Neural progenitor cell (in vitro differentiated cells): ENCODE measurements at regions not wholly inside any gene's neighbourhood (a gene's known extent, or its start where the extent isn't known, plus 50 kb on each side); places are given as distances from the start of the nearest gene placed in this dataset.

ENCODE experiments used
- DNase-seq: peaks from one replicate; pipeline ENCODE4 v3.0.0-alpha.2; 2016; ENCODE audit warnings: low spot score
- H2AFZ ChIP-seq: fragments of 200-600 bp; sonication (generic); replicated peaks from 2 replicates; pipeline ENCODE4 v1.6.1; 2016; ENCODE audit warnings: antibody characterized with exemption
- H3F3A ChIP-seq: fragments of 200-600 bp; sonication (generic); 2 replicates; pipeline ENCODE4 v1.6.1; 2016; ENCODE audit warnings: antibody characterized with exemption, low read depth
- H3K27ac ChIP-seq: fragments of 200-600 bp; sonication (generic); 2 replicates; pipeline ENCODE4 v1.5.1; 2016; ENCODE audit warnings: mild to moderate bottlenecking
- H3K27me3 ChIP-seq: fragments of 200-600 bp; sonication (generic); 2 replicates; pipeline ENCODE4 v1.6.1; 2016; ENCODE audit warnings: mild to moderate bottlenecking, moderate library complexity
- H3K36me3 ChIP-seq: fragments of 200-600 bp; sonication (generic); 2 replicates; pipeline ENCODE4 v1.5.1; 2016
- H3K4me1 ChIP-seq: fragments of 200-600 bp; sonication (generic); 2 replicates; pipeline ENCODE4 v1.6.1; 2016; ENCODE audit warnings: mixed run types
- H3K4me2 ChIP-seq: fragments of 200-600 bp; sonication (generic); 2 replicates; pipeline ENCODE4 v1.6.1; 2016
- H3K4me3 ChIP-seq: fragments of 200-600 bp; sonication (generic); 2 replicates; pipeline ENCODE4 v1.5.1; 2016
- H3K79me2 ChIP-seq: fragments of 200-600 bp; sonication (generic); 2 replicates; pipeline ENCODE4 v1.6.1; 2016; ENCODE audit warnings: low read depth
- H3K9ac ChIP-seq: fragments of 200-600 bp; sonication (generic); 2 replicates; pipeline ENCODE4 v1.6.1; 2016
- H3K9me3 ChIP-seq: fragments of 200-600 bp; sonication (generic); 2 replicates; pipeline ENCODE4 v1.5.1; 2016; ENCODE audit warnings: low read depth
- H4K20me1 ChIP-seq: fragments of 200-600 bp; sonication (generic); 2 replicates; pipeline ENCODE4 v1.6.1; 2016; ENCODE audit warnings: low read depth
- H3K27ac Mint-ChIP-seq: 3 replicates; pipeline ENCODE4 v1.8.0; 2021; ENCODE audit warnings: mixed read lengths
- H3K27me3 Mint-ChIP-seq: 2 replicates; pipeline ENCODE4 v1.8.0; 2022; ENCODE audit warnings: low read depth, mild to moderate bottlenecking, inconsistent platforms, moderate library complexity, mixed read lengths; ENCODE audit not compliant: insufficient read depth
- H3K36me3 Mint-ChIP-seq: 3 replicates; pipeline ENCODE4 v1.8.0; 2021; ENCODE audit warnings: mixed read lengths
- H3K4me1 Mint-ChIP-seq: 3 replicates; pipeline ENCODE4 v1.8.0; 2021; ENCODE audit warnings: mixed read lengths
- H3K4me3 Mint-ChIP-seq: 3 replicates; pipeline ENCODE4 v1.8.0; 2021; ENCODE audit warnings: mild to moderate bottlenecking, moderate library complexity, mixed read lengths
- H3K9me3 Mint-ChIP-seq: 3 replicates; pipeline ENCODE4 v1.8.0; 2020; ENCODE audit warnings: mixed read lengths
- EZH2 ChIP-seq: fragments of 200-600 bp; sonication (generic); IDR thresholded peaks from 2 replicates; pipeline ENCODE4 v1.6.1; 2017; ENCODE audit warnings: antibody characterized with exemption, mild to moderate bottlenecking, moderate library complexity
- EZH2phosphoT487 ChIP-seq: fragments of 200-600 bp; sonication (generic); IDR thresholded peaks from 2 replicates; pipeline ENCODE4 v1.6.1; 2017; ENCODE audit warnings: antibody characterized with exemption
- TF ChIP-seq, protein P1 (sequence below): fragments of 200-600 bp; sonication (generic); IDR thresholded peaks from 2 replicates; pipeline ENCODE4 v1.5.1; 2017; ENCODE audit warnings: antibody characterized with exemption, mild to moderate bottlenecking

DNA sequence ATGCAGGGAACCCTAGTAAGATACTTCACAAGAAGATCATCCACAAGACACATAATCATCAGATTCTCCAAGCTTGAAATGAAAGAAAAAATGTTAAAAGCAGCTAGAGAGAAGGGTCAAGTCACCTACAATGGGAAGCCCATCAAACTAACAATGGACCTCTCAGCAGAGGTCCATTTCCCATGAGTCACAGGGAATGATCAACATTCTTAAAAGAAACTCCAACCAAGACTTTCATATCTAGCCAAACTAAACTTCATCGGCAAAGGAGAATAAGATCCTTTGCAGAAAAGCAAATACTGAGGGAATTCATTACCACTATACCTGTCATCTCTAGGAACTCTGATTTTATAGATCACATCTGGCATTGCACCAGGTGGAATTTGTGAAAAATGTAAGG is 52.9 kb upstream of the SPATA31E1 start:
- H3K36me3 Mint-ChIP-seq = no peaks in the 10 kb centered on the region
- Histone ChIP-seq H4K20me1 (no peaks in the 10 kb centered on the region), H3K4me3 (no peak overlapping the region), H3K4me2 (no peak overlapping the region), H3K79me2 (no peaks in the 10 kb centered on the region), H3K4me1 (no peaks in the 10 kb centered on the region), H3K27ac (no peak overlapping the region), H3K27me3 (no peaks in the 10 kb centered on the region), H3K36me3 (no peaks in the 10 kb centered on the region), H3K9ac (no peak overlapping the region), H3K9me3 (no peaks in the 10 kb centered on the region), H3F3A (no peaks in the 10 kb centered on the region), H2AFZ (no peak overlapping the region)
- DNase-seq = no peak
- peaks cover 12% of the 10 kb centered on the region for H3K4me1 Mint-ChIP-seq
- H3K27ac Mint-ChIP-seq = no peak overlapping the region
- TF ChIP-seq EZH2 (no peak), EZH2phosphoT487 (no peak)
- TF ChIP-seq, protein P1, sequence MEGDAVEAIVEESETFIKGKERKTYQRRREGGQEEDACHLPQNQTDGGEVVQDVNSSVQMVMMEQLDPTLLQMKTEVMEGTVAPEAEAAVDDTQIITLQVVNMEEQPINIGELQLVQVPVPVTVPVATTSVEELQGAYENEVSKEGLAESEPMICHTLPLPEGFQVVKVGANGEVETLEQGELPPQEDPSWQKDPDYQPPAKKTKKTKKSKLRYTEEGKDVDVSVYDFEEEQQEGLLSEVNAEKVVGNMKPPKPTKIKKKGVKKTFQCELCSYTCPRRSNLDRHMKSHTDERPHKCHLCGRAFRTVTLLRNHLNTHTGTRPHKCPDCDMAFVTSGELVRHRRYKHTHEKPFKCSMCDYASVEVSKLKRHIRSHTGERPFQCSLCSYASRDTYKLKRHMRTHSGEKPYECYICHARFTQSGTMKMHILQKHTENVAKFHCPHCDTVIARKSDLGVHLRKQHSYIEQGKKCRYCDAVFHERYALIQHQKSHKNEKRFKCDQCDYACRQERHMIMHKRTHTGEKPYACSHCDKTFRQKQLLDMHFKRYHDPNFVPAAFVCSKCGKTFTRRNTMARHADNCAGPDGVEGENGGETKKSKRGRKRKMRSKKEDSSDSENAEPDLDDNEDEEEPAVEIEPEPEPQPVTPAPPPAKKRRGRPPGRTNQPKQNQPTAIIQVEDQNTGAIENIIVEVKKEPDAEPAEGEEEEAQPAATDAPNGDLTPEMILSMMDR = no peak
- H3K4me3 Mint-ChIP-seq = no peak overlapping the region
- H3K9me3 Mint-ChIP-seq = no peaks in the 10 kb centered on the region
- H3K27me3 Mint-ChIP-seq = peaks cover 3% of the 10 kb centered on the region

DNA sequence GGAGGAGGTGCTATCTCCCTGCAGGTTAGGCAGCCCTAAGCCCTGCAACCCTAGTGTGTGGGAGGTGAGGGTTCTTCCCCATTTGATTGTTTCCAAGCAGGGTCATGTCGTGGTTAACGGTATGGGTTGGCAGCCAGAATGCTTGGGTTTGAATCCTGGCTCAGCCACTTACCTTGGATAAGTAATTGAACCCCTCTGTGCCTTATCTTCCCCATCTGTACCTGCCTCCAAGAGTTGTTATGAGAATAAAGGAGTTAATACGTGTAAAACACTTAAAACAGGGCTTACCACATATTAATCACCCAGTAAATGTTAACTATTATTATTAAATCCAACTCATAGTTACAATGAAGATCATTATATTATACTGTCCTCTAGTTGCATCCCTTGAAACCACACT is 52.2 kb upstream of the SPATA31E1 start:
- H3K4me2 ChIP-seq = no peak overlapping the region
- H4K20me1 ChIP-seq = no peaks in the 10 kb centered on the region
- H3K79me2 ChIP-seq = no peaks in the 10 kb centered on the region
- no peak overlapping the region for H2AFZ ChIP-seq
- no peak overlapping the region for H3K9ac ChIP-seq
- no peak overlapping the region for H3K4me3 ChIP-seq
- no peaks in the 10 kb centered on the region for H3K9me3 ChIP-seq
- H3K27me3 Mint-ChIP-seq = peaks cover 3% of the 10 kb centered on the region
- H3K27me3 ChIP-seq = no peaks in the 10 kb centered on the region
- no peaks in the 10 kb centered on the region for H3K4me1 ChIP-seq
- H3K36me3 Mint-ChIP-seq = no peaks in the 10 kb centered on the region
- H3K27ac Mint-ChIP-seq = no peak overlapping the region
- H3K27ac ChIP-seq = no peak overlapping the region
- no peak for TF ChIP-seq EZH2
- TF ChIP-seq, protein P1 = no peak
- TF ChIP-seq EZH2phosphoT487 = no peak
- H3K4me3 Mint-ChIP-seq = no peak overlapping the region
- no peaks in the 10 kb centered on the region for H3K36me3 ChIP-seq
- DNase-seq = no peak
- H3K9me3 Mint-ChIP-seq = no peaks in the 10 kb centered on the region
- H3K4me1 Mint-ChIP-seq = peaks cover 14% of the 10 kb centered on the region
- H3F3A ChIP-seq = no peaks in the 10 kb centered on the region

DNA sequence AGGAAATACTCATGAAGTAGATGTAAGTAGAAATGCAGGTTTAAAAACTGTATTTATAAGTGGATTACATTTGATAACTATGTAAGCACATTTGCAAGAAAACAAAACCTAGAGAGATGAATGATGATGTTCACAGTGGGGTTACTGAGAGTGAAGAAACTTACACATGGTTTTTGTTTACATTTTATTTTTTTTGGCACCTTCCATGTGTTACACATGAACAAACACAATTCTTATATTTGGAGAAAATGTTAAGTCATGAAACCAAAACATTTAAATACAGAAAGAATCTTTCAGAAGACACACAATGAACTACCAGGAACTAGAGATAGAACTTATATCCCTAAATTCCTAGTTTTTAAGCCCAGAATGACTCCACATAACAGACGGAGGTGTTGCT is 51.5 kb upstream of the SPATA31E1 start:
- H3K27ac ChIP-seq = no peak overlapping the region
- DNase-seq = no peak
- H3K4me1 Mint-ChIP-seq = peaks cover 16% of the 10 kb centered on the region
- H3K27ac Mint-ChIP-seq = no peak overlapping the region
- H3K9ac ChIP-seq = no peak overlapping the region
- no peaks in the 10 kb centered on the region for H3K36me3 Mint-ChIP-seq
- TF ChIP-seq, protein P1 = no peak
- no peak for TF ChIP-seq EZH2phosphoT487
- no peak for TF ChIP-seq EZH2
- H3K36me3 ChIP-seq = no peaks in the 10 kb centered on the region
- no peaks in the 10 kb centered on the region for H3K27me3 ChIP-seq
- no peak overlapping the region for H3K4me2 ChIP-seq
- no peak overlapping the region for H3K4me3 Mint-ChIP-seq
- peaks cover 3% of the 10 kb centered on the region for H3K27me3 Mint-ChIP-seq
- no peak overlapping the region for H2AFZ ChIP-seq
- H3K9me3 ChIP-seq = no peaks in the 10 kb centered on the region
- H3K4me1 ChIP-seq = no peaks in the 10 kb centered on the region
- no peaks in the 10 kb centered on the region for H3K79me2 ChIP-seq
- no peaks in the 10 kb centered on the region for H3F3A ChIP-seq
- H4K20me1 ChIP-seq = no peaks in the 10 kb centered on the region
- no peak overlapping the region for H3K4me3 ChIP-seq
- no peaks in the 10 kb centered on the region for H3K9me3 Mint-ChIP-seq
